GM19397 (cell line): ENCODE measurements at regions not wholly inside any gene's neighbourhood (a gene's known extent, or its start where the extent isn't known, plus 50 kb on each side); places are given as distances from the start of the nearest gene placed in this dataset.
"Not testable (repeated sequence)": the region's sequence is repeated elsewhere in the genome, so short reads cannot be mapped to it uniquely, and the experiment has no call there.

ENCODE experiments used
- ATAC-seq: cut with Tn5 transposase; IDR thresholded peaks from one replicate; pipeline ENCODE4 v1.9.1; 2021; ENCODE audit warnings: mild to moderate bottlenecking, moderate library complexity; ENCODE audit not compliant: unreplicated experiment

DNA sequence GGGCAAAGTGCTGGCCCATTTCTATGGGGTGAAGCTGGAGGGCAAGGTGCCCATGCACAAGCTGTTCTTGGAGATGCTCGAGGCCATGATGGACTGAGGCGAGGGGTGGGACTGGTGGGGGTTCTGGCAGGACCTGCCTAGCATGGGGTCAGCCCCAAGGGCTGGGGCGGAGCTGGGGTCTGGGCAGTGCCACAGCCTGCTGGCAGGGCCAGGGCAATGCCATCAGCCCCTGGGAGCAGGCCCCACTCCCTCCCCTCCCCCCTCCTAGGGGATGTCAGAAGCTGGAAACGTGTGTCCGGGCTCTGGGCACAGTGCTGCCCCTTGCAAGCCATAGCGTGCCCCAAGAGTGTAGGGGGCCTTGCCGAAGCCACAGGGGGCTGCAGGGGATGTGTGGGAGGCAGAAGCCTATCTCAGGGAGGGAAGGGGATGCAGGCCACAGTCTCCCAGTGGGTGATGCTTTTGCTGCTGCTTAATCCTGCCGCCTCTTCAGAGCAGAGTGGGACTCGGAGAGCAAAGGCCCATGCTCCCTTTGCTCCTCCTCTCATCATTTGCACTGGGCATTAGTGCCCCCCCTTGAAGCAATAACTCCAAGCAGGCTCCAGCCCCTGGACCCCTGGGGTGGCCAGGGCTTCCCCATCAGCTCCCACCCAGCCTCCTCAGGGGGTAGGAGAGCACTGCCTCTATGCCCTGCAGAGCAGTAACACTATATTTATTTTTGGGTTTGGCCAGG, 85.2 kb downstream of the MRPL57 start:
- ATAC-seq = not testable (repeated sequence)

DNA sequence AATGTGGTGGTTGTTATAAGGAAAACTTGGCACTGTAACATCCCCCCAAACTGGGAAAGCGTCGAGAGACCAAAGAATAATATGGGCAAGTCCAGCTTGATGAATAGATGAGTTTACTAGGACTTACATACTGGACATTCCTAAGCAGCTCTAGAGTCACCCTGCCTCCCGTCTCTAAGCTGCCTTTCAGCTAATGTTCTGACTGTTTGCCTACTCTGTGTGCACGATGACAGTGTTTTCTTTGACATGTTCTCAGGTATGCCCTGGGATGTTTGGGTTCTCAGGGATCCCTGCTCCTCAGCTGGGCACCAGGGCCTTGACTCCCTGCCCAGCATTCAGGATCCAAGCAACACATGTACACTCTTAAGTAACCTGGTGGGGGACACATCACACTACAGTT, 87.5 kb downstream of the MRPL57 start:
- ATAC-seq = not testable (repeated sequence)

DNA sequence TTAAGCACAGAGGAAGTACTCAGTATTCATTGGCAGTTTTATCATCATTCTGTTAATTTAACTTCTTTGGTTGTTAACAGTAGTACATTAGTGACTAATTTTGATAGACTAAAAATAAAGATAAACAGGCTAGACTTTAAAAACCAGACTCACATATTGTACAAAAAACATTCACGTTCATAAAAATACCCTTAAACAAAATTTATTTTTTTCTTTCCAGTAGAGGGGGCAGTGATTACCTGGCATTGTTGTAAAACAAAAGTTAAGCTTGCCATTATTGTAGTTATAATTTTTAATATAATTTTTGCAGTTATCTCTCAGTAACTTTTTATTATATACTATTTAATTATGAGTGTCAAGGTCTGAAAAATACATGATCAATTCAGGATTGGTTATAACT, 92.0 kb downstream of the MRPL57 start:
- ATAC-seq = not testable (repeated sequence)

DNA sequence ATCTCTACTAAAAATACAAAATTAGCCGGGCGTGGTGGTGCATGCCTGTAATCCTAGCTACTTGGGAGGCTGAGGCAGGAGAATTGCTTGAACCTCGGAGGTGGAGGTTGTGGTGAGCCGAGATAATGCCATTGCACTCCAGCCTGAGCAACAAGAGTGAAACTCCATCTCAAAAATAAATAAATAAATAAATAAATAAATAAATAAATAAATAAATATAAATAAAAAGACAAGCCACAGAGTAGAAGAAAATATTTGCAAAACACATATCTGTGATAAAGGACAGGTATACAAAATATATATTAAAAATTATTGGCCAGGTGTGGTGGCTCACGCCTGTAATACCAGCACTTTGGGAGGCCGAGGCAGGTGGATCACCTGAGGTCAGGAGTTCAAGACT, 96.0 kb downstream of the MRPL57 start:
- ATAC-seq = not testable (repeated sequence)

DNA sequence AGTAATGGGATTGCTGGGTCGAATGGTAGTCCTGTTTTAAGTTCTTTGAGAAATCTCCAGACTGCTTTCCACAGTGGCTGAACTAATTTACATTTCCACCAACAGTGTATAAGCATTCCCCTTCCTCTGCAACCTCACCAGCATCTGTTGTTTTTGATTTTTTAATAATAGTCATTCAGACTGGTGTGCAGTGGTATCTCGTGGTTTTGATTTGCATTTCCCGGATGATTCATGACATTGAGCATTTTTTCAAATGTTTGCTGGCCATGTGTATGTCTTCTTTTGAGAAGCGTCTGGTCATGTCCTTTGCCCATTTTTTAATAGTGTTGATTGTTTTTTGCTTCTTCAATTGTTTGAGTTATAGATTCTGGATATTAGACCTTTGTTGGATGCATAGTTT, 98.0 kb downstream of the MRPL57 start:
- not testable (repeated sequence) for ATAC-seq

DNA sequence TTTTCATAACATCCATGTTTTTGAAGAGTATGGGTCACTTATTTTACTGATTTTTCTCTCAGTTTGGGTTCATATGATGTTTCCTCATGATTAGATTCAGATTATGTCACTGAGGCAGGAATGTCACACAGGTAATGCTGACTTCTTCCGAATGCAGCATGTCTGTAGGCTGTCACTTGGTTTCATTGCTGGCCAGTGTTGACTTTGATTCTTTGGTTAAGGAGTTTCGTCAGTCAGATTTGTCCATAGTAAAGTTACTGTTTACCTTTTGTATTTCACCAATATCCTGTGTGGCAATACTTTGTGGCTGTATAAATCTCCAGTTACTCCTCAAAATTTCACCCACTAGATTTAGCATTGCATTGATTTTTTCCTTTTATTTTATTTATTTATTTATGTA, 105.6 kb downstream of the MRPL57 start:
- no peak for ATAC-seq

DNA sequence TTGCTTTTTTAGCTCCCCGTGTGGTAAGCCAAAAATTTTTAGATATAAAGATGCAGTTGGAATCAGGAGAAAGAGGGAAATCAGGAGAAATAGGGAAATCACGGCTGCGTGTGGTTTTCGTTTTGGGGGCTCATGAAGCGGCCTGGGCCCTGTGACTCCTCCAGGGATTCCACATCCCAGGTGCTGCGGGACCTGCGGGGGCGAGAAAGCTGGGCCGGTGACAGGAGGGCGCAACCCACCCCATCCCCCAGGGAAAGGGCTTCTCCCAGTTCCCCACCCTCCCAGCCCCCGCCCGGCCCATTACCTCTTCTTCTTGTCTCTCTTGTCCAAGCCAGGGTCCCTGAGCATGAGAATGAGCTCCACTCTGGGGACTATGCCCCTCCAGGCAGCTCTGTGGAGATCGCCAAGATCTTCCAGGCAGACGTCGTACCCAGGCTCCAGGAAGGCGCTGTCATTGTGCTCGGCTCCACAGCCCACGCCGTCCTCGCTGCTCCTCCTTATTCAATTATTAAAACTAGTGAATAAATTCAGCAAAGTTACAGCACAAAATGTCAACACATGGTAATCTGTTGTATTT, 111.0 kb downstream of the MRPL57 start:
- ATAC-seq = no peak

DNA sequence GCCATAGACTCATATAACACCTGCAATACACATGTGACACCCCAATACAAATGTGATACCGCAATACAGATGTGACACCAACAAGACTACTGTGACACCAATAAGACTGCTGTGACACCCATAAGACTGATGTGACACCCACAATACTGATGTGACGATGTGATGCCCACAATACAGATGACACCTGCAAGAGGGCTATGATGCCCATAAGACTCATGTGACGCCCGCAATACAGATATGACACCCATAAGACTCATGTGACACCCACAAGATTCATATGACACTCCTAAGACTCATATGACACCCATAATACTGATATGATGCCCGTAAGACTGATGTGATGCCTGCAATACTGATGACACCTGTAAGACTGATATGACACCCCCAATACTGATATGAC, 113.0 kb downstream of the MRPL57 start:
- no peak for ATAC-seq

DNA sequence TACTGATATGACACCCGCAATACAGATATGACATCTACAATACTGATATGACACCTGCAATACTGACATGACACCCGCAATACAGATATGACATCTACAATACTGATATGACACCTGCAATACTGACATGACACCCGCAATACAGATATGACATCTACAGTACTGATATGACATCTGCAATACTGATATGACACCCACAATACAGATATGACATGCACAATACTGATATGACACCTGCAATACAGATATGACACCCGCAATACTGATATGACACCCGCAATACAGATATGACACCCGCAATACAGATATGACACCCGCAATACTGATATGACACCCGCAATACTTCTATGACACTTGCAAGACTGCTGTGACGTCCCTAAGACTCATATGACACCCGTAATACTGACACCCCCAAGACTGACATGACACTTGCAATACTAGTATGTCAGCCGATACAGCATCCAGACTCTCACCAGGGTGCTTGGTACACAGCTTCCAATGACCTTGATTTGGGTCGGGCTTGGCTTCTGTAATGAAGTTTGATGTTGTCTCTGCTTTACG, 114.1 kb downstream of the MRPL57 start:
- not testable (repeated sequence) for ATAC-seq

DNA sequence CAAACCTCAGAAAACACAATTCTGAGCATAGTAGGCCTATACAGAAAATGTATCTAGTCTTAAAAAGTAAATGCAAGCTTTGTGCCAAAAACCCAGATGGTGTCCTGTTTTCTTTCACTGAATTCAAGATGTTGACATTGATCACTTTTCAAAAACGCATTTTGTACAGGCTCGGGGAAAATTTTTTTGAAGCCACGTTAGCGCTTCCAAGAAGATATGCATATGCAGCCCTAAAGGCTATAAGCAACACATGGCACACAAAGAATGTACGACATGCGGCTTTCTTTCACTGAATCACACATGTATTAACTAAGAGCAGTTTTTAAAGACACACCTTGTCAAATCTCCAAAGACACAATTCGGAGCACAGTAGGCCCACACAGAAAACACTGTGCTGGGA, 115.4 kb downstream of the MRPL57 start:
- no peak for ATAC-seq

DNA sequence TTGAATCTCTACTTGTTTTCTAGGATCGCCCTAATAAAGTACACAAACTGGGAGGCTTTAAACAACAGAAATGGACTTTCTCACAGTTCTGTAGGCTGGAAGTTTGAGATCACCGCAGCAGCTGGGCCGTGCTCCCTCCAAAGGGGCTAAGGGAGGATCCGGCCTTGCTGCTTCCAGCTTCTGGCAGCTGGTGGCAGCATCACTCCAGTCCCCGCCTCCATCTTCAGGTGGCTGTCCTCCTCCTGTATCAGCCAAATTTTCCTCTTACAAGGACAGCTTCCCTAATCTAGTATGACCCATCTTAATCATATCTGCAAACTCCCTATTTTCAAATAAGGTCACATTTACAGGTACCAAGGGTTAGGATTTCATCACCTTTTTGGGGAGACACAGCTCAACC, 120.5 kb downstream of the MRPL57 start:
- not testable (repeated sequence) for ATAC-seq

DNA sequence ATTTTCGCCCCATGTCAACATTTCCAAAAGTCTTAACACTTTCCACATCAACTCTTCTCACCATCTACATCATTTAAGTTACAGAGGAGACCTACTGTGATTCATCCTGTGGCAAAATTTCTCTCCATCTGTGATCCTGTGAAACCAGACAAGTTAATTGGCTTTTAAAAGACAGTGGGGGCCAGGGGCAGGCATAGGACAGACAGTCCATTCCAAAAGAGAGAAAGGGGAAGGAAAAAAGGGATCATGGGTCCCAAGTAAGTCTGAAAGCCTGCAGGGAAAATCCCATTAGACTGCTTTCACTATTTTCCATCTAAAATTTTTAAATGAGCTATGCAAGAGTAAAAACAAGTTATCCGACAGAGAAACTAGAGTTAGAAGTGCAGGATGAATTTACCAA, 121.0 kb downstream of the MRPL57 start:
- no peak for ATAC-seq

DNA sequence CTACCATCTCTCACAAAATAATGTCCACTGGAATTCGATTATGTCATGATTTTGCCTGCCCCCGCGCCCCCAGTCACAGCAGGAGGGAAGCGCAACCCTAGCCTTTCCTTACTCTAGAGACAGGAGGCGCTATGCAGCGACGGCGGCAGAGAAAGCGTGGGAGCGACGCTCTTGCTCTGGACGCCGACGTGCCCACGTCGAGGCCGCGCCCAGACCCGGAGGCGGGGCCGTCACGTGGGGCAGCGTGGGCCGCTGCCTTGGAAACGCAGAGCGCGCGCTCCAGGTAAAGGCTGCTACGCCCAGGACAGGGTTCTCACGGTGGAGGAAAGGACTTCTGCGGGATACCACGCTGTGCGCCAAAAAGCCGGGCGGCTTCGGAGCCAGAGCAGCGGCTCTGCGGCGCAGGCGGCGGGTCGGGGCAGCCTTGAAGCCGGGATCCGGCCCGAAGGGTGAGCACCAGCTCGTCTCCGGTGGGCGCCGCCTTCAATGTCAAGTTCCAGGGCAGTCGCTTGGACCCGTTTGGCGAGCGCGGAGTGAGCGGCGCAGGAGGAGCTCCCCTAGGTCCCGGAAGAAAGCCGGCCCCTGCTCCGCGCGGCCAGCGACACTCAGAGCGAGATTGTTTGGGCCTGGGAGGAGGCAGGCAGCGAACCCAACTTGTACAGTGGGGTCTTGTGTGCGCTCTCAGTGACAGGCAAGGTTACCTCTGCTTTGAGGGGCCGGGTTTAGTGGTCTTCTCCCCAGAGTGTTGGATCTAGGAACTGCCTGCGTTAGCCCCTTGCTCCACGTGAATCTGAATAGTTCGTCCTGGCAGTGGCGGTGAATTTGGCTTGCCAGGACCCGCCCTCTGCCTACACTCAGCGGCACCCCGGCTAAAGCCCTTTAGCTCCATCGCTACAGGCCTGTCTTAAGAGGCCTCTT, 121.7 kb downstream of the MRPL57 start:
- ATAC-seq = peak; percentile 97

DNA sequence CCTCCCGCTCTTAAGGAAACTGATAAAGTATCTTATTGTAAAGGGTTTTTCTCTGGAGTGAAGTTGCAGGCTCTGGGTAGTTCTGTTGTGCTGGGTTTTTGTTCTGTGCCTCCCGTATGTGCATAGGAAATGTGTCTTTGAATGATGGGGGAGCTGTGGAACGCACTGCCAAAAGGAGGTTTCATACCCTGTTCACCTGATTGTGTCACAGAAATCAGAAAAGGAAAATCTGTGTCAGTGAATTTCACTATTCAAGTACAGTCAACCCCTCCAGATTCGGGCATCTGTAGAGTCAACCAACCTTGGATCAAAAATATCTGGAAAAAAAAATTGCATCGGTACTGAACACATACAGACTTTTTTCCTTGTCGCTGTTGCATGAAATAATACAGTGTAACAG, 127.8 kb downstream of the MRPL57 start:
- ATAC-seq = no peak

DNA sequence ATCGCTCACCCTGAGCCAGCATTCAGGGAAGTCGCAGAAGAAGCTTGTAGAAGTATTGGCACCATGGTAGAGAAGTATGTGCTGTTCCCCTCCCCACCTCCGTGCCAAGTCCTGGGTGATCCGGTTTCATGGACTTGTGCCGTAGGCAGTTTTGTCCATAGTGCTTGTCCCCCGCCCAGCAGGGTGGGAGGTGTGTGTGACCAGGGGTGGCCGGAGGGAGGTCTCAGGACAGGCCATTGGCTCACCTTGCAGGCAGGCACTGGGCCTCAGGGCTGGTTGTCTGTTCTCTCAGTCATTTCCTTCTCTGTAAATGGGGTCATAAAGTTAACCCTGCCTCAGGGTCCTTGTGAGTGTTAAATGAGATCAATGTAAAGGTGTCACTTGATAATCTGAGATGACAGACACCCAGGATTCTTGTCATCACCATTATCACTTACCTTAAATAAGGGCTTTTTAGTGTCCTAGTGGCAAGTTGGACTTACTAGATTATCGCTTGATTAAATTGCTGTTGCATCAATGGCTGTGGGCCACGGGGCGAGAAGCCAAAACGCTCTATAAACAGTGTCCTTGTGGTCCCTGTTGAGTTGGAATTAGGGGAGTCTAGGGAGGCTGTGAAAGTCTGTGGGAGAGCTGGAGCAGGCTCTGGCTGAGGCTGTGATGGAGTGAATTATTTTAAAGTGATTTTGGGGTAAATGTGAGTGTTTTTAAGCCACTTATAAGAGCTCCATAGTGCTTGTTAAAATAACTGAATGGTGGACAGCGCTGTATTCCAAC, 130.0 kb downstream of the MRPL57 start:
- ATAC-seq = not testable (repeated sequence)

DNA sequence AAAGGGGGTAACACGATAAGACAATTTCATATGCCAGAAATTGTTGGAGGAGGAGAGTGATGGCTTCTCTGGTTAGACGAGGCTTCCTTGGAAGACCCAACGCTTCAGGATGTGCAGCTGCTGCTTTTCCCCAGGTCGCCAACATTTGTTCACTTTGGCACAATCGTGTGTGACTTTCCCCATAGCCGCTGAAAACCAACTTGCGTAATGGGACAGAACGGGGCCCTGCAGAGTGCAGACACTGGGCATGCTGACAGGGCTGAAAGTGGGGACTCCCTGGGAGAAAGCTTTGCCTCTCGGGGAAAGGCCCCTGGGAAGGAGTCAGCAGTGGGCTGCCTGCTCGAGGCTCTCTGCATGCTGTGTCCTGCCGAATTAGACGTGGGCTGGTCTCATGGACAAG, 130.7 kb downstream of the MRPL57 start:
- not testable (repeated sequence) for ATAC-seq

DNA sequence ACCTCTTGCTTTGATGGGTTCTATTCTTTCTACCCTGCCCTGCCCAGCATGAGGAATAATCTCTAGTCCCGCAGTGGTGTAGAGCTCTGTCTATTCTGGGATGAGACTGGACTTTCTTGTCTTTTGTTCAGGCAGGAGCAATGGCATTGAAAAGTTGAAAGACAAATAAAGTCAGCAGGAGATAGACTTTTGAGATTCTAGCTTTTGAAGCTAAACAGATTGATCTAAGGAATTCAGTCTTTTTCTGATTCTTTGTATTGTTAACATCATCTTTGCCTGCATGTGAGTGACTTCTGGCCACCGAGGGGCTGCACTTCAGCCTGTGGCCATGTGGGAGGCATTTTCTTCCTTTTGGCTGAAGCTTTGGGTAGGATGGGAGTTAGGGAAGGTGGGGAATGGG, 132.4 kb downstream of the MRPL57 start:
- ATAC-seq = no peak

DNA sequence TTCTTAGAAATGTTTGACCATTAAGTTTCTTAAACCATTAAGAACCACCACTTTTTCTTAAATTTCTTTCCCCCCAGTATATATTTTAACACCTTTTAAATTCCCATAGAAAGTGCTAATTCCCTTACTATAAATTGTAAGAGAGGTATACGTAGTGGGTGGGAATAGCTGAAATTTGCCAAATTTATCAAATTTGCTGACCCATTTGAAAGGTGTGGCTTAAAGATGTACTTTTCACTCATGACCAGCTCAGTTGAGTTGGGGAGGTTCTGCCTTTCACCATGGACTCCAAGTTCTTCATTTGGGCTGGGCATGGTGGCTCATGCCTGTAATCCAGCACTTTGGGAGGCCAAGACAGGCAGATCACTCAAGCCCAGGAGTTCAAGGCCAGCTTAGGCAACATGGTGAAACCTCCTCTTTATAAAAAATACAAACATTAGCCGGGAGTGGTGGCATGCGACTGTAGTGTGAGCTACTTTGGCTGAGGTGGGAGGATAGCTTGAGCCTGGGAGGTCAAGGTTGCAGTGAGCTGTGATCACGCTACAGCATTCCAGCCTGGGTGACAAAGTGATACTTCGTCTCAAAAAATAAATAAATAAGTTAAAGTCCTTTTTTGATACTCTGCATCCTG, 133.2 kb downstream of the MRPL57 start:
- ATAC-seq = no peak

DNA sequence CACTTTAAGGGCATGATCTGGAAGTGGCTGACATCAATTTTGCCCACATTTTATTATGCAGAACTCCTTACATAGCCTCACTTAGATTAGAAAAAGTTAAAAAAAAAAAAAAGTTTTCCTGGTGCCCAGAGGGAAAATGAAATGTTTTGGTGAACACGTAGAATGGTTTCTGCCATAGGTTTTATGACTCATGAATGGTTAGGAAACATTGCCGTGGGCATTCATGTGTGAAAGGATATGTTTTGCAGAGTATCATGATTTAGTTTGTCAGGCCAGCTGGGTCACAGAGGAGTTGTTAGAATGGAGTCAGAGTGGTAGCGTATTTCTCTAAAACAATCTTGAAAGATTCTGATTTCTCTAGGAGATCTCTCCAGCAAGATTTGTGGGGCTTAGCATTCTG, 133.8 kb downstream of the MRPL57 start:
- ATAC-seq = no peak

DNA sequence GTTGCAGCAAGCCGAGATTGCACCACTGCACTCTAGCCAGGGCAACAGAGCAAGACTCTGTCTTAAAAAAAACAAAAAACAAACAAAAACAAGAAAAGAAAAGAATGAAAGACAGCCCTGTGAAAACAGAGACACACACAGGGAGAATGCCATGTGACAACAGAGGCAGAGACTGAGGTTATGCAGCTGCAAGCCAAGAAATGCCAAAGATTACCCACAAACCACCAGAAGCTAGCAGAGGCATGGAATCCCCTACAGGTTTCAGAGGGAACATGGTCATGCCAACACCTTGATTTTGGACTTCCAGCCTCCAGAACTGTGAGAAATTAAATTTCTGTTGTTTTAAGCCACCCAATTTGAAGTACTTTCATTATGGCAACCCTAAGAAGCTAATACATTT, 138.5 kb downstream of the MRPL57 start:
- ATAC-seq = not testable (repeated sequence)
